Stimulated activated CD4-positive, alpha-beta T cell treated with anti-CD3 and anti-CD28 coated beads, Interleukin-2, amount 100 ng/mL, for 48 hours (primary cell): ENCODE measurements at regions not wholly inside any gene's neighbourhood (a gene's known extent, or its start where the extent isn't known, plus 50 kb on each side); places are given as distances from the start of the nearest gene placed in this dataset.

Experiments
- DNase-seq, 2 donors: peaks; one replicate each; pipeline ENCODE4 v3.0.0-alpha.2; 2020

- no peak for DNase-seq
Observed at GRCh38 chr4:152269448-152270191, 266.3 kb downstream of the FBXW7 start.

- DNase-seq = no peak
Observed at GRCh38 chr4:152267811-152268210, 268.1 kb downstream of the FBXW7 start.

- no peak for DNase-seq
Observed at GRCh38 chr4:152266831-152267480, 268.9 kb downstream of the FBXW7 start.

GRCh38 chr4:152265149-152265621, 270.7 kb downstream of the FBXW7 start:
- no peak for DNase-seq

- DNase-seq = no peak
Observed at GRCh38 chr4:152264106-152264505, 271.8 kb downstream of the FBXW7 start.

- DNase-seq = no peak
Observed at GRCh38 chr4:152259866-152260265, 276.0 kb downstream of the FBXW7 start.

GRCh38 chr4:152258804-152259708, 276.8 kb downstream of the FBXW7 start:
- no peak for DNase-seq

GRCh38 chr4:152258391-152258790, 277.5 kb downstream of the FBXW7 start:
- no peak for DNase-seq

- DNase-seq = no peak
Observed at GRCh38 chr4:152257601-152258066, 278.3 kb downstream of the FBXW7 start.

- DNase-seq = no peak
Observed at GRCh38 chr4:152256996-152257395, 278.9 kb downstream of the FBXW7 start.

GRCh38 chr4:152255437-152255836, 280.5 kb downstream of the FBXW7 start:
- DNase-seq = peak; percentile 22 to 33

GRCh38 chr4:152248347-152248746, 287.5 kb downstream of the FBXW7 start:
- DNase-seq = no peak

- no peak for DNase-seq
Observed at GRCh38 chr4:152247271-152247975, 288.5 kb downstream of the FBXW7 start.

- no peak for DNase-seq
Observed at GRCh38 chr4:152246659-152247058, 289.2 kb downstream of the FBXW7 start.

- no peak for DNase-seq
Observed at GRCh38 chr4:152245680-152246079, 290.2 kb downstream of the FBXW7 start.

GRCh38 chr4:152244659-152245058, 291.2 kb downstream of the FBXW7 start:
- DNase-seq = no peak

- DNase-seq = no peak
Observed at GRCh38 chr4:152243896-152244595, 291.8 kb downstream of the FBXW7 start.

- DNase-seq = no peak
Observed at GRCh38 chr4:152243206-152243605, 292.7 kb downstream of the FBXW7 start.

- DNase-seq = no peak
Observed at GRCh38 chr4:152240232-152240631, 295.7 kb downstream of the FBXW7 start.

GRCh38 chr4:152239216-152239615, 296.7 kb downstream of the FBXW7 start:
- no peak for DNase-seq

- DNase-seq = no peak
Observed at GRCh38 chr4:152236519-152237056, 299.3 kb downstream of the FBXW7 start.

- no peak for DNase-seq
Observed at GRCh38 chr4:152235718-152236117, 300.2 kb downstream of the FBXW7 start.
